ENCODE measurements at regions not wholly inside any gene's neighbourhood (a gene's known extent, or its start where the extent isn't known, plus 50 kb on each side); places are given as distances from the start of the nearest gene placed in this dataset.

GRCh38 chr11:122189229-122189628 lies 73.2 kb upstream of the BLID start:
- Mint-ChIP-seq H3K27ac (no peak overlapping the region), H3K4me3 (no peak overlapping the region), H3K36me3 (no peaks in the 10 kb centered on the region), H3K9me3 (peaks cover 3% of the 10 kb centered on the region), H3K4me1 (no peaks in the 10 kb centered on the region)
- ATAC-seq (no peak), DNase-seq (ENCODE audit: low spot score in 2 of 2) (no peak)

DNA sequence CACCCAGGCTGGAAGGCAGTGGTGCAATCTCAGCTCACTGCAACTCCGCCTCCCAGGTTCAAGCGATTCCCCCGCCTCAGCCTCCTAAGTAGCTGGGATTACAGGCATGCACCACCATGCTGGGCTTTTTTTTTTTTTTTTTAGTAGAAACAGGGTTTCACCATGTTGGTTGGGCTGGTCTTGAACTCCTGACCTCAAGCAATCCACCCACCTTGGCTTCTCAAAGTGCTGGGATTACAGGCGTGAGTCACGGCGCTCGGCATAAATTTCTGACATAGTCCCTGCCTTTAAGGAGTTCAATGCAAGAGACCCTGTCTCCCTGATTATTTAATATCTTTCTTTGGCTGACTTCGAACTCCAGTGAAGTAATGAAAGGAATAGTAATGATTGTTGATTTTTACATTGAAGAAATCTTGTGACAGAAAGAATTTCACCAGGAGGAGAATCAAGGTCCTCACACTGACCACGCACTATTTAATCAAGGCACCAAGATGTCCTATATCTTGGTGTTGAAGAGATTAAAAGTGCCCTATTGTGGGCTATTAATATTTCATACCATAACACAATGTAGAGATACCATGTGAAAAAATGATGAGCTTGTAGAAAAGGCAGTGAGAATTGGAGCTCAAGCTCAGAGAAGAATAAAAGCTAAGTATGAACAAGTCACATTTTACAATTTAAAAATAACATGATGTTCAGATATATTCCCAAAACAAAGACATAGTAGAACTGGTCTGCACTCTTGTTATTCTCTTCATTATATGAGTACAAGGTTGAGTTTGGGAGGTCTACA lies 71.6 kb upstream of the BLID start:
- Mint-ChIP-seq H3K4me1 (no peaks in the 10 kb centered on the region), H3K9me3 (peaks cover 3% of the 10 kb centered on the region), H3K36me3 (no peaks in the 10 kb centered on the region), H3K4me3 (no peak overlapping the region), H3K27ac (no peak overlapping the region)
- ATAC-seq: no peak
- no peak for DNase-seq (ENCODE audit: low spot score in 2 of 2)

GRCh38 chr11:122186439-122187080 lies 70.5 kb upstream of the BLID start:
- H3K27ac Mint-ChIP-seq: no peak overlapping the region
- ATAC-seq: no peak

DNA sequence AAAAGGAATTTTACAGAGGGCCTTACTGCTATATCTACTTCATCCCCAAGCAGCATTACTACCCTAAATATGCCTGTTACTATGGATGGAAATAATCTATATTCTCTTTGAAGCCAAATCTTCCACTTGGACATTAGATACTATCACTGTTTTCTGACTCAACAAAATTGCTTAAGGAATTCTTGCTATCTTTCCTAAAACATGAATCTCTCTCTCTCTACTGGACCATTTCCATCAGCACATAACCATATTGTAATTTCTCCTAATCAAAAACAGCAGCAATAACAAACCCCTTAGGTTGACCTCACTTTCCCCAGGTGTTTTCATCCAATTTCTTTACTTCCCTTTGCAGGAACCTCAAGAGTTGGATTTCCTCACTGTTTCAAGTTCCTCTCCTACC lies 67.9 kb upstream of the BLID start:
- Mint-ChIP-seq H3K4me3 (no peak overlapping the region), H3K36me3 (no peaks in the 10 kb centered on the region), H3K9me3 (peaks cover 3% of the 10 kb centered on the region), H3K27ac (no peak overlapping the region), H3K4me1 (no peaks in the 10 kb centered on the region)
- ATAC-seq (no peak), DNase-seq (ENCODE audit: low spot score in 2 of 2) (no peak)

More at GRCh38 chr11:122186439-122187080, 70.5 kb upstream of the BLID start:
- no peaks in the 10 kb centered on the region for H3K4me1 Mint-ChIP-seq
- DNase-seq (ENCODE audit: low spot score in 2 of 2): no peak
- peaks cover 3% of the 10 kb centered on the region for H3K9me3 Mint-ChIP-seq
- no peak overlapping the region for H3K4me3 Mint-ChIP-seq
- H3K36me3 Mint-ChIP-seq: no peaks in the 10 kb centered on the region

DNA sequence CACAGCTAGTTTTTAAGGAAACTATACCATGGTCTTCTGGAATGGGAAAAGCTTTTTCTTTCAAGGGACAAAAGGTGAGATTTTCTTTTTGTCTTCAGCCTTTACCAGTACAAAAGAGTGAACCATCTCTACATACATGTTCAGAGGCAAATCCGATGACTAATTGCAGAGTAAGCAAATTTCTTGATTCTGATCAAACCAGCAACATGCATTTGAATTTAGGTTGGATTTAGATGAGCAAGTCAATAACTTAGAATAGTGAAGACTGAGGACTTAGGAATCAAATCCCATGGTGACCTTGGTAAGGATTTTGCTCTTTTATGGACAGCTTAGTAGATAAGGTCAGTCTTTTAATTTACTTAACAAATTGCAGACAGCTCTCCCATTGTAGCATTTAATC lies 65.9 kb upstream of the BLID start:
- peaks cover 3% of the 10 kb centered on the region for H3K9me3 Mint-ChIP-seq
- DNase-seq (ENCODE audit: low spot score in 2 of 2) (no peak), ATAC-seq (no peak)
- H3K4me1 Mint-ChIP-seq: no peaks in the 10 kb centered on the region
- no peaks in the 10 kb centered on the region for H3K36me3 Mint-ChIP-seq
- no peak overlapping the region for H3K27ac Mint-ChIP-seq
- H3K4me3 Mint-ChIP-seq: no peak overlapping the region

GRCh38 chr11:122181372-122181771 lies 65.4 kb upstream of the BLID start:
- no peaks in the 10 kb centered on the region for H3K36me3 Mint-ChIP-seq
- DNase-seq (ENCODE audit: low spot score in 2 of 2): no peak
- H3K27ac Mint-ChIP-seq: no peak overlapping the region
- ATAC-seq: no peak
- H3K4me3 Mint-ChIP-seq: no peak overlapping the region
- peaks cover 3% of the 10 kb centered on the region for H3K9me3 Mint-ChIP-seq
- no peaks in the 10 kb centered on the region for H3K4me1 Mint-ChIP-seq

- Mint-ChIP-seq H3K27ac (no peak overlapping the region), H3K36me3 (no peaks in the 10 kb centered on the region), H3K9me3 (peaks cover 2% of the 10 kb centered on the region), H3K4me1 (no peaks in the 10 kb centered on the region), H3K4me3 (no peak overlapping the region)
- DNase-seq (ENCODE audit: low spot score in 2 of 2): no peak
- ATAC-seq: no peak
Measured at GRCh38 chr11:122179961-122180834, 64.2 kb upstream of the BLID start.

DNA sequence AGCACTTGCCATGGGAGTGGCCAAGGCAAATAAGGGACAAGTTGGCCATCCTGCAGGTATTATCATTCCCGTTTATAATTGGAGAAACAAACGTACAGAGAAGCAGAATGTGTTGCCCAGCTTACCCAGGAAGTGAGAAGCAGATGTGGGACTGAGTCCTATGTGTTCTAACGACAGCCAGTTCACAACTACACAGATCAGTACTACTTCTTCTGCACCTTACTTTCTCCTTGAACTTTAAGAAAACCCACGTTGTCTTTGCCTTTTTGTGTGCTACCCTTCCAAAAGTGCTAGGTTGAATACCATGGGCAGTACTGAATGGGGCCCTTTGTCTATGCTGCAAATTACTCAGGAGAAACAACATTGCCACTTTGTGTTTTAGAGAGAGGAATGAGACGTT lies 62.8 kb upstream of the BLID start:
- H3K4me3 Mint-ChIP-seq: no peak overlapping the region
- no peak overlapping the region for H3K27ac Mint-ChIP-seq
- no peaks in the 10 kb centered on the region for H3K36me3 Mint-ChIP-seq
- no peak for DNase-seq (ENCODE audit: low spot score in 2 of 2)
- ATAC-seq: no peak
- H3K9me3 Mint-ChIP-seq: no peaks in the 10 kb centered on the region
- H3K4me1 Mint-ChIP-seq: no peaks in the 10 kb centered on the region

GRCh38 chr11:122177238-122177637 lies 61.2 kb upstream of the BLID start:
- DNase-seq (ENCODE audit: low spot score in 2 of 2) (no peak), ATAC-seq (no peak)
- no peaks in the 10 kb centered on the region for H3K4me1 Mint-ChIP-seq
- no peaks in the 10 kb centered on the region for H3K9me3 Mint-ChIP-seq
- no peaks in the 10 kb centered on the region for H3K36me3 Mint-ChIP-seq
- no peak overlapping the region for H3K27ac Mint-ChIP-seq
- no peak overlapping the region for H3K4me3 Mint-ChIP-seq

GRCh38 chr11:122176651-122177050 lies 60.6 kb upstream of the BLID start:
- no peak for DNase-seq (ENCODE audit: low spot score in 2 of 2)
- no peak overlapping the region for H3K27ac Mint-ChIP-seq
- no peaks in the 10 kb centered on the region for H3K9me3 Mint-ChIP-seq
- no peak overlapping the region for H3K4me3 Mint-ChIP-seq
- H3K36me3 Mint-ChIP-seq: no peaks in the 10 kb centered on the region
- H3K4me1 Mint-ChIP-seq: no peaks in the 10 kb centered on the region
- ATAC-seq: no peak

DNA sequence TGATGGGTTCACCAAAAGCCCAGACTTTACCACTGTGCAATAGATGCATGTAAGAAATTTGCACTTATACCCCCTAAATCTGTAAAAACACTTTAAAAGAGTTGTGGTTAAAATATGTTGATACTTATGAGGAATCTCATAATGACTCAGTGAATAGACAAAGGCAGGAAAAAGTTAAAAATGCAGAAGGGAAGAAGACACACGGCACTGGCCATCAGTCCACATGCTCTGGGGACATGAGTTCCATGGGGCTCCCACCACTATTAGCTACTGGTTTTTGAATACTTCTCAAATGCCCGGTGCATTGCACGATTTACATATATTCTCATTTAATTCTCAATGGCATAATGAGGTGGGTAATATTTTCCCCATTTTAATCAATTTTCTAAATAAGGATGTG lies 59.3 kb upstream of the BLID start:
- no peak for DNase-seq (ENCODE audit: low spot score in 2 of 2)
- Mint-ChIP-seq H3K4me1 (no peaks in the 10 kb centered on the region), H3K36me3 (no peaks in the 10 kb centered on the region), H3K9me3 (no peaks in the 10 kb centered on the region), H3K4me3 (no peak overlapping the region), H3K27ac (no peak overlapping the region)
- no peak for ATAC-seq

DNA sequence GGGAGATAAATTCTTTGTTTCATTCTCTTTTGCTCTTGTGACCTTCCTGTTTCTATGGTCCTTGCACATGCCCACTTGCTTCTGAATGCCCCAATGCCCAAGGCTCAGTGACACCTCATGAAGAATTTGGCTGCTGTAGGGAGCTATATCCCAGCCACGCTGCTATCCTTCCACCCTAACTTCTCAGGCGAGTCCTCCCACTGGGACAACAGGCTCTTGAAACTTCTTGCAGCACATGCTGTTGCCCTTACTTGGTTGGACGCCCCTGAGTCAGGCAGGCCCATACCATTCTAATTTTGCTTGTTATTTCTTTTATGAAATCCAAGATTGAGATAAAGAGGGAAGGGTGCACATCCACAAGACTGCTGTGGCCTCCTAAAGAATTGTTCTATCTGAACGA lies 57.6 kb upstream of the BLID start:
- no peak for DNase-seq (ENCODE audit: low spot score in 2 of 2)
- Mint-ChIP-seq H3K36me3 (no peaks in the 10 kb centered on the region), H3K27ac (no peak overlapping the region), H3K9me3 (no peaks in the 10 kb centered on the region), H3K4me1 (no peaks in the 10 kb centered on the region), H3K4me3 (no peak overlapping the region)
- no peak for ATAC-seq

DNA sequence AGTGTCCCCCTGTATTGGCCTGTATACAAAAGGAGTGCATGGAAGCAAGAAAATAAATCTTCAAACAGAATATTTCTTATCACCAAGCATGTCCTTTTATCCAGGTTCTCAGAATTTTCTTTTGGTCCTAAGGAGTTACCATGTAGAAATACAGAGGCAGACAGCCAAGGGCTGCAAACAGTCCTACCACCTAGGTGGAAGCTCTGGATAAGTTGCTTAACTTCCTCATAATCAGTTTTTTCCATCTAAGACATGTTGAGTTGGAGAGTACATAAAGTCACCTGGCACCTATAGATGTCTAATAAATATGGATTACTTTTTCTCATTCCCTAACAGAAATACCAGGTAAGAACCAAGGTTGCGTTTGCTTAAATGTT lies 57.0 kb upstream of the BLID start:
- no peaks in the 10 kb centered on the region for H3K4me1 Mint-ChIP-seq

GRCh38 chr11:122172352-122173073 lies 56.5 kb upstream of the BLID start:
- Mint-ChIP-seq H3K36me3 (no peaks in the 10 kb centered on the region), H3K4me1 (no peaks in the 10 kb centered on the region), H3K4me3 (no peak overlapping the region), H3K27ac (no peak overlapping the region), H3K9me3 (no peaks in the 10 kb centered on the region)
- DNase-seq (ENCODE audit: low spot score in 2 of 2) (no peak), ATAC-seq (no peak)

More for the DNA sequence above, 57.0 kb upstream of the BLID start:
- ATAC-seq: no peak
- Mint-ChIP-seq H3K9me3 (no peaks in the 10 kb centered on the region), H3K27ac (no peak overlapping the region), H3K4me3 (no peak overlapping the region), H3K36me3 (no peaks in the 10 kb centered on the region)
- DNase-seq (ENCODE audit: low spot score in 2 of 2): no peak

- no peak for DNase-seq (ENCODE audit: low spot score in 2 of 2)
- ATAC-seq: peak; percentile 37
- Mint-ChIP-seq H3K27ac (no peak overlapping the region), H3K4me3 (no peak overlapping the region), H3K9me3 (no peaks in the 10 kb centered on the region), H3K36me3 (no peaks in the 10 kb centered on the region), H3K4me1 (no peaks in the 10 kb centered on the region)
Measured at GRCh38 chr11:122170815-122171475, 54.9 kb upstream of the BLID start.
